Trophoblast cell (in vitro differentiated cells and primary cell): ENCODE measurements at regions not wholly inside any gene's neighbourhood (a gene's known extent, or its start where the extent isn't known, plus 50 kb on each side); places are given as distances from the start of the nearest gene placed in this dataset.

Experiments
- DNase-seq, 2 donors: peaks; one replicate each; pipeline ENCODE4 v3.0.0-alpha.2; 2016
- H2AFZ ChIP-seq: 2 replicates; pipeline ENCODE4 v1.6.1; 2013; ENCODE audit warnings: low read length, moderate library complexity, mild to moderate bottlenecking; ENCODE audit not compliant: insufficient read depth, poor library complexity
- H2AK5ac ChIP-seq: 2 replicates; pipeline ENCODE4 v1.6.1; 2013; ENCODE audit warnings: mild to moderate bottlenecking, low read length
- H2BK120ac ChIP-seq: 2 replicates; pipeline ENCODE4 v1.6.1; 2013; ENCODE audit warnings: low read length, mild to moderate bottlenecking, moderate library complexity; ENCODE audit not compliant: insufficient read depth, poor library complexity
- H2BK12ac ChIP-seq: 2 replicates; pipeline ENCODE4 v1.6.1; 2013; ENCODE audit warnings: mild to moderate bottlenecking, low read length, moderate library complexity
- H2BK5ac ChIP-seq: 2 replicates; pipeline ENCODE4 v1.6.1; 2013; ENCODE audit warnings: low read length, low read depth, moderate library complexity, mild to moderate bottlenecking; ENCODE audit not compliant: poor library complexity
- H3K14ac ChIP-seq: 2 replicates; pipeline ENCODE4 v1.6.1; 2013; ENCODE audit warnings: mild to moderate bottlenecking, low read length
- H3K18ac ChIP-seq: 2 replicates; pipeline ENCODE4 v1.6.1; 2013; ENCODE audit warnings: mild to moderate bottlenecking, low read length
- H3K23ac ChIP-seq: 2 replicates; pipeline ENCODE4 v1.6.1; 2013; ENCODE audit warnings: low read length
- H3K27ac ChIP-seq: 2 replicates; pipeline ENCODE4 v1.5.1; 2013; ENCODE audit warnings: low read depth, mild to moderate bottlenecking, inconsistent platforms, low read length, moderate library complexity
- H3K27me3 ChIP-seq: 2 replicates; pipeline ENCODE4 v1.6.1; 2013; ENCODE audit warnings: inconsistent platforms, mild to moderate bottlenecking, low read length, moderate library complexity; ENCODE audit not compliant: insufficient read depth
- H3K36me3 ChIP-seq, 2 experiments: 1 replicate in 1 of 2; 2 replicates in 1 of 2; pipeline ENCODE4 v1.6.1; 2013; ENCODE audit warnings: low read length in 2 of 2, mild to moderate bottlenecking in 2 of 2, moderate library complexity in 1 of 2; ENCODE audit not compliant: insufficient read depth in 2 of 2, control insufficient read depth in 1 of 2
- H3K4ac ChIP-seq: 2 replicates; pipeline ENCODE4 v1.6.1; 2013; ENCODE audit warnings: low read depth, mild to moderate bottlenecking, low read length, moderate library complexity
- H3K4me1 ChIP-seq, 2 experiments: 1 replicate in 1 of 2; 2 replicates in 1 of 2; pipeline ENCODE4 v1.6.1; 2013; ENCODE audit warnings: low read length in 2 of 2, mild to moderate bottlenecking in 2 of 2, moderate library complexity in 1 of 2; ENCODE audit not compliant: insufficient read depth in 2 of 2, control insufficient read depth in 1 of 2
- H3K4me2 ChIP-seq: 2 replicates; pipeline ENCODE4 v1.6.1; 2013; ENCODE audit warnings: inconsistent platforms, mild to moderate bottlenecking, low read length, moderate library complexity
- H3K4me3 ChIP-seq: 2 replicates; pipeline ENCODE4 v1.5.1; 2013; ENCODE audit warnings: mild to moderate bottlenecking, low read depth, low read length, inconsistent platforms
- H3K79me1 ChIP-seq: one replicate; pipeline ENCODE4 v1.6.1; 2013; ENCODE audit warnings: low read length
- H3K79me2 ChIP-seq: 2 replicates; pipeline ENCODE4 v1.6.1; 2013; ENCODE audit warnings: low read length, mild to moderate bottlenecking; ENCODE audit not compliant: control insufficient read depth, insufficient read depth, poor library complexity
- H3K9ac ChIP-seq: 2 replicates; pipeline ENCODE4 v1.6.1; 2013; ENCODE audit warnings: mild to moderate bottlenecking, low read length
- H3K9me3 ChIP-seq: 2 replicates; pipeline ENCODE4 v1.6.1; 2013; ENCODE audit warnings: low read depth, mild to moderate bottlenecking, control low read depth, inconsistent platforms, low read length; ENCODE audit not compliant: insufficient read depth
- H4K12ac ChIP-seq: 2 replicates; pipeline ENCODE4 v1.6.1; 2013; ENCODE audit warnings: low read depth, mild to moderate bottlenecking, low read length, moderate library complexity
- H4K8ac ChIP-seq: 2 replicates; pipeline ENCODE4 v1.6.1; 2013; ENCODE audit warnings: low read depth, mild to moderate bottlenecking, low read length, moderate library complexity
- H4K91ac ChIP-seq: one replicate; pipeline ENCODE4 v1.6.1; 2013; ENCODE audit warnings: low read depth, mild to moderate bottlenecking, low read length, moderate library complexity
- WGBS: extraction: QIAGEN DNeasy Blood & Tissue Kit; methylation state at CpG from one replicate; pipeline ENCODE4 v1.1.7; 2013; ENCODE audit warnings: missing lambda C conversion rate; ENCODE audit not compliant: insufficient read length, insufficient coverage; ENCODE audit errors: extremely low coverage; 5-methylcytosine and 5-hydroxymethylcytosine counted together

DNA sequence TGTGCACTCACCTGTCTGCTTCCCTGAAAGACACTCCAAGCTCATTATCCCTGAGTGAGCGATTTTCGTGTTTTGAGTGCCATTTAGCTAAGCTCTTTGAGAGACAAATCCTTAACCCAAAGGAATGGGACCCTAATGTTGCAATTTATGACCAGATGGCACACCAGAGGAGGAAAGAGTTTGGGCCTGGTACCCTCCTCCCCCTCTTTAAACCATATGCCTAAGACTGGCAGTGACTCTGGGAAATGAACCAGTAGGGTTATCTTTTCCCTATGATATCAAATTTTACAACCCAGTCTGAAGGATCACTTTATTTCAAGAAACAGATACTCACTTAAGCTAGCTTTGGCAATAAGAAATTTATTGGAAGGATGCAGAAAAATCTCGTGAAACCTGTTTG, 550.4 kb downstream of the TOX3 start:
- no peak for DNase-seq
- no peak overlapping the region for H2AK5ac ChIP-seq
- H4K8ac ChIP-seq, result no peak overlapping the region
- no peak overlapping the region for H3K23ac ChIP-seq
- no peak overlapping the region for H3K4me3 ChIP-seq
- H3K79me2 ChIP-seq, result no peaks in the 10 kb centered on the region
- H3K4me2 ChIP-seq, result no peak overlapping the region
- no peak overlapping the region for H3K9ac ChIP-seq
- H4K91ac ChIP-seq, result no peak overlapping the region
- H3K14ac ChIP-seq, result no peak overlapping the region
- no peak overlapping the region for H3K18ac ChIP-seq
- H3K27ac ChIP-seq, result no peak overlapping the region
- no peaks in the 10 kb centered on the region for H3K4me1 ChIP-seq
- no peaks in the 10 kb centered on the region for H3K27me3 ChIP-seq
- H3K4ac ChIP-seq, result no peak overlapping the region
- no peak overlapping the region for H4K12ac ChIP-seq
- no peak overlapping the region for H2BK120ac ChIP-seq
- no peaks in the 10 kb centered on the region for H3K79me1 ChIP-seq
- no peak overlapping the region for H2BK5ac ChIP-seq
- WGBS, result no CpG with 5 or more reads among the region's 3 CpGs
- no peak overlapping the region for H2AFZ ChIP-seq
- peaks cover 2% of the 10 kb centered on the region for H3K9me3 ChIP-seq
- no peak overlapping the region for H2BK12ac ChIP-seq
- H3K36me3 ChIP-seq, result no peaks in the 10 kb centered on the region

DNA sequence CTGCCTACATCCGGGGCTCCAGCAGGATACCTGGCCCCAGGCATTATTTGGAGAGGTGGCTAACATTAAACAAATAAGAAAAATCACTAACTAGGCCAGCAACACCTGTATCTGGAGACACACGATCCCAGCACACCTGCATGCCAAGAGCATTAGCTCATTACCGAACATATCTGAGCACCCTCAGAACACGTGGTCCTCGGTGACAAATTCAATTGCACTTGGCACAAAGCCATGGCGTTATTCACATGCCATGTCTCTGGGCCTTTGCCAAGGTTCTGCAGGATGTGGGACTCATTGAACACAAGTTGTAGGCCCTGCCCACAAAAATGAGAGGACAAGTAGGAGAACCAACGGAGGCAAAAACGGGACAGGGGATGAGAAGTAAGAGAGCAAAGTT, 552.3 kb downstream of the TOX3 start:
- Histone ChIP-seq H3K9me3 (peaks cover 2% of the 10 kb centered on the region), H2AK5ac (no peak overlapping the region), H3K36me3 (no peaks in the 10 kb centered on the region), H3K4me2 (no peak overlapping the region), H2AFZ (no peak overlapping the region), H2BK5ac (no peak overlapping the region), H3K4me3 (no peak overlapping the region), H3K4me1 (no peaks in the 10 kb centered on the region), H3K79me1 (no peaks in the 10 kb centered on the region), H3K27ac (no peak overlapping the region), H3K4ac (no peak overlapping the region), H3K79me2 (no peaks in the 10 kb centered on the region), H3K9ac (no peak overlapping the region), H4K12ac (no peak overlapping the region), H3K27me3 (no peaks in the 10 kb centered on the region), H2BK12ac (no peak overlapping the region), H2BK120ac (no peak overlapping the region), H3K18ac (no peak overlapping the region), H4K91ac (no peak overlapping the region), H4K8ac (no peak overlapping the region), H3K14ac (no peak overlapping the region), H3K23ac (no peak overlapping the region)
- no CpG with 5 or more reads among the region's 8 CpGs for WGBS
- DNase-seq, result peak; percentile 54 to 65

DNA sequence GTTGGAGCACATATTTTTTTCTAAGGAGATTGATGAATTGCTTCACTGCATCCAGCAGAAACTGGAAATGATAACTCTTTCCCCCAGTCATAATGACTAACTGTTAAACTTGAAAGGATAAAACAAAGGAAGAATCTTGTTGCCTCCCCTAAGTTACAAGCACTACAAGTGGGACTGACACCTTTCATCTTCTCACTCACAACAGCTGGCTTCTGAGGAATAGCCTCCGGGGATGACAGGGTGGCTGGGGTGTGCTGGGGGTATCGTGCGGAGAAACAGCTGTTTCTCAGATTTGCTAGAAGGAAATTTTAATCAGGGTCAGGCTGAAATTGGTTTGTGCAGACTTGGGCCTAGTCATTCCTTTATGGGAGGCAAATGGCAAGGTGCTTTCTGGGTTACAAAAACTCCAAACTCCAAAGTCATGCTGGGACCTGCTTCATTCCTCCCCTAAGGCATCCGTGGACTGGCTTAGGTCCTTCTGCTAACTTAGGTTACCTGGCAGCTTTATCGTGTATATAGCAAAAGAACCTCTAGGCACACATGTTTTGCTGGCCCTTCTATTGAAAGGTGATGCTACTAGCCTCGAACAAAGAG, 557.2 kb downstream of the TOX3 start:
- no peak for DNase-seq

DNA sequence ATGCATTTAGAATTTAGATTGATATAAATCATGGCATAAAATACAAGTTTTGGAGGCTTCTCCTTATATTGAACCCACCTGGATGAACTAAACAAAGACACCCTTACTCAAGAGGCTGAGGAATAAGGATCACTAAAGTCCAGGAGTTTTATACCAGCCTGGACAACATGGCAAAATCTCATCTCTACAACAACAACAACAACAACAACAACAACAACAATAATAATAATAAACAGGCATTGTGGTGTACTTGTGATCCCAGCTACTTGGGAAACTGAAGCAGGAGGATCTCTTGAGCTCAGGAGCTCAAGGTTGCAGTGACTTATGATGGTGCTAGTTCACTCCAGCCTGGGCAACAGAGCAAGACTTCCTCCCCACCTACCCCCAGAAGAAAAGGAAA, 558.0 kb downstream of the TOX3 start:
- Histone ChIP-seq H2BK12ac (no peak overlapping the region), H4K8ac (no peak overlapping the region), H4K91ac (no peak overlapping the region), H3K79me1 (no peaks in the 10 kb centered on the region), H2BK5ac (no peak overlapping the region), H3K18ac (no peak overlapping the region), H3K27me3 (no peaks in the 10 kb centered on the region), H2AFZ (no peak overlapping the region), H3K23ac (no peak overlapping the region), H3K14ac (no peak overlapping the region), H3K4me3 (no peak overlapping the region), H2AK5ac (no peak overlapping the region), H3K4ac (no peak overlapping the region), H2BK120ac (no peak overlapping the region), H3K79me2 (no peaks in the 10 kb centered on the region), H4K12ac (no peak overlapping the region), H3K36me3 (no peaks in the 10 kb centered on the region), H3K27ac (no peak overlapping the region), H3K9ac (no peak overlapping the region), H3K4me2 (no peak overlapping the region), H3K9me3 (peaks cover under 1% of the 10 kb centered on the region), H3K4me1 (no peaks in the 10 kb centered on the region)
- no peak for DNase-seq

More for the DNA sequence above, 557.2 kb downstream of the TOX3 start:
- Histone ChIP-seq H3K4me1 (no peaks in the 10 kb centered on the region), H3K4me3 (no peak overlapping the region), H3K36me3 (no peaks in the 10 kb centered on the region), H3K9ac (no peak overlapping the region), H2BK5ac (no peak overlapping the region), H4K12ac (no peak overlapping the region), H3K79me2 (no peaks in the 10 kb centered on the region), H2BK12ac (no peak overlapping the region), H4K91ac (no peak overlapping the region), H3K18ac (no peak overlapping the region), H3K4ac (no peak overlapping the region), H3K14ac (no peak overlapping the region), H4K8ac (no peak overlapping the region), H2AFZ (no peak overlapping the region), H3K79me1 (no peaks in the 10 kb centered on the region), H3K23ac (no peak overlapping the region), H2BK120ac (no peak overlapping the region), H3K27me3 (no peaks in the 10 kb centered on the region), H3K27ac (no peak overlapping the region), H3K9me3 (no peaks in the 10 kb centered on the region), H2AK5ac (no peak overlapping the region), H3K4me2 (no peak overlapping the region)
- no CpG with 5 or more reads among the region's 6 CpGs for WGBS
